Stimulated activated naive B cell treated with anti-CD40 and anti-IgM and Interleukin-4, amounts not matched to agents 10 μg/mL and 1 μg/mL and 100 μg/mL, for 72 hours (primary cell): ENCODE measurements at regions not wholly inside any gene's neighbourhood (a gene's known extent, or its start where the extent isn't known, plus 50 kb on each side); places are given as distances from the start of the nearest gene placed in this dataset.

Experiments used
- ATAC-seq, 2 donors: fragments of 150-1000 bp; cut with Tn5 transposase; replicated peaks; 2 replicates each; pipeline ENCODE4 v1.10.0; 2021; ENCODE audit warnings: moderate library complexity in 1 of 2
- DNase-seq: peaks from one replicate; pipeline ENCODE4 v3.0.0; 2021
- H3K27ac Mint-ChIP-seq: one replicate; pipeline ENCODE4 v1.8.0; 2022; ENCODE audit warnings: mild to moderate bottlenecking, mixed read lengths
- H3K27me3 Mint-ChIP-seq, 2 donors: one replicate each; pipeline ENCODE4 v1.8.0; 2022; ENCODE audit warnings: mixed read lengths in 2 of 2
- H3K36me3 Mint-ChIP-seq, 2 donors: one replicate each; pipeline ENCODE4 v1.8.0; 2022; ENCODE audit warnings: mixed read lengths in 2 of 2, mild to moderate bottlenecking in 1 of 2
- H3K4me1 Mint-ChIP-seq, 2 donors: one replicate each; pipeline ENCODE4 v1.8.0; 2022; ENCODE audit warnings: mixed read lengths in 2 of 2, mild to moderate bottlenecking in 1 of 2
- H3K4me3 Mint-ChIP-seq, 2 donors: one replicate each; pipeline ENCODE4 v1.8.0; 2022; ENCODE audit warnings: mild to moderate bottlenecking in 2 of 2, mixed read lengths in 2 of 2, moderate library complexity in 1 of 2
- H3K9me3 Mint-ChIP-seq, 2 donors: one replicate each; pipeline ENCODE4 v1.8.0; 2022; ENCODE audit warnings: mixed read lengths in 2 of 2, mild to moderate bottlenecking in 1 of 2

GRCh38 chr3:68428495-68428894, 503.9 kb downstream of the TAFA4 start:
- H3K27ac Mint-ChIP-seq = no peak overlapping the region
- no peaks in the 10 kb centered on the region for H3K27me3 Mint-ChIP-seq
- H3K9me3 Mint-ChIP-seq = peaks cover 0 to 3% of the 10 kb centered on the region in 2 donors
- no peak for ATAC-seq
- no peak overlapping the region for H3K4me3 Mint-ChIP-seq
- no peaks in the 10 kb centered on the region for H3K4me1 Mint-ChIP-seq
- H3K36me3 Mint-ChIP-seq = no peaks in the 10 kb centered on the region
- no peak for DNase-seq

GRCh38 chr3:68424796-68425460, 507.4 kb downstream of the TAFA4 start:
- no peaks in the 10 kb centered on the region for H3K4me1 Mint-ChIP-seq
- peaks cover 0 to 1% of the 10 kb centered on the region in 2 donors for H3K9me3 Mint-ChIP-seq
- no peaks in the 10 kb centered on the region for H3K36me3 Mint-ChIP-seq
- ATAC-seq (no peak), DNase-seq (no peak)
- no peak overlapping the region for H3K4me3 Mint-ChIP-seq
- no peak overlapping the region for H3K27ac Mint-ChIP-seq
- H3K27me3 Mint-ChIP-seq = no peaks in the 10 kb centered on the region

- Mint-ChIP-seq H3K27ac (no peak overlapping the region), H3K4me1 (no peaks in the 10 kb centered on the region), H3K27me3 (no peaks in the 10 kb centered on the region), H3K36me3 (no peaks in the 10 kb centered on the region), H3K4me3 (no peak overlapping the region), H3K9me3 (peaks cover 6 to 7% of the 10 kb centered on the region in 2 donors)
- DNase-seq (no peak), ATAC-seq (no peak)
These were observed 523.7 kb downstream of the TAFA4 start for GRCh38 chr3:68408626-68409025.

GRCh38 chr3:68403741-68404140, 528.6 kb downstream of the TAFA4 start:
- H3K4me1 Mint-ChIP-seq = no peaks in the 10 kb centered on the region
- H3K27ac Mint-ChIP-seq = no peak overlapping the region
- DNase-seq (no peak), ATAC-seq (no peak)
- H3K27me3 Mint-ChIP-seq = no peaks in the 10 kb centered on the region
- no peaks in the 10 kb centered on the region for H3K36me3 Mint-ChIP-seq
- H3K4me3 Mint-ChIP-seq = no peak overlapping the region
- H3K9me3 Mint-ChIP-seq = peaks cover 4 to 9% of the 10 kb centered on the region in 2 donors

- H3K4me3 Mint-ChIP-seq = no peak overlapping the region
- DNase-seq (no peak), ATAC-seq (no peak)
- no peaks in the 10 kb centered on the region for H3K27me3 Mint-ChIP-seq
- peaks cover 6 to 9% of the 10 kb centered on the region in 2 donors for H3K9me3 Mint-ChIP-seq
- H3K4me1 Mint-ChIP-seq = no peaks in the 10 kb centered on the region
- no peaks in the 10 kb centered on the region for H3K36me3 Mint-ChIP-seq
- no peak overlapping the region for H3K27ac Mint-ChIP-seq
These were observed 530.0 kb downstream of the TAFA4 start for GRCh38 chr3:68402235-68402918.

- Mint-ChIP-seq H3K27me3 (no peaks in the 10 kb centered on the region), H3K9me3 (peaks cover 29 to 32% of the 10 kb centered on the region in 2 donors), H3K27ac (no peak overlapping the region)
These were observed 553.7 kb downstream of the TAFA4 start for GRCh38 chr3:68378631-68379030.

GRCh38 chr3:68373727-68374126, 558.6 kb downstream of the TAFA4 start:
- H3K27ac Mint-ChIP-seq = no peak overlapping the region
- no peak overlapping the region for H3K4me3 Mint-ChIP-seq
- ATAC-seq (no peak), DNase-seq (no peak)
- no peaks in the 10 kb centered on the region for H3K4me1 Mint-ChIP-seq
- no peaks in the 10 kb centered on the region for H3K36me3 Mint-ChIP-seq
- peaks cover 11 to 20% of the 10 kb centered on the region in 2 donors for H3K9me3 Mint-ChIP-seq
- H3K27me3 Mint-ChIP-seq = no peaks in the 10 kb centered on the region

More at GRCh38 chr3:68378631-68379030, 553.7 kb downstream of the TAFA4 start:
- ATAC-seq = no peak
- Mint-ChIP-seq H3K36me3 (no peaks in the 10 kb centered on the region), H3K4me3 (no peak overlapping the region), H3K4me1 (no peaks in the 10 kb centered on the region)
- DNase-seq = no peak

- Mint-ChIP-seq H3K9me3 (peaks cover 0 to 2% of the 10 kb centered on the region in 2 donors), H3K4me1 (no peaks in the 10 kb centered on the region), H3K4me3 (no peak overlapping the region), H3K36me3 (no peaks in the 10 kb centered on the region), H3K27me3 (no peaks in the 10 kb centered on the region), H3K27ac (no peak overlapping the region)
- DNase-seq (no peak), ATAC-seq (no peak)
These were observed 568.6 kb downstream of the TAFA4 start for GRCh38 chr3:68363796-68364195.

GRCh38 chr3:68360492-68360891, 571.9 kb downstream of the TAFA4 start:
- Mint-ChIP-seq H3K27ac (no peak overlapping the region), H3K9me3 (peaks cover 1 to 3% of the 10 kb centered on the region in 2 donors), H3K4me3 (no peak overlapping the region), H3K36me3 (no peaks in the 10 kb centered on the region), H3K4me1 (no peaks in the 10 kb centered on the region), H3K27me3 (no peaks in the 10 kb centered on the region)
- ATAC-seq (no peak), DNase-seq (no peak)

- no peaks in the 10 kb centered on the region for H3K9me3 Mint-ChIP-seq
- no peaks in the 10 kb centered on the region for H3K4me1 Mint-ChIP-seq
- H3K27me3 Mint-ChIP-seq = no peaks in the 10 kb centered on the region
- H3K4me3 Mint-ChIP-seq = no peak overlapping the region
- no peak overlapping the region for H3K27ac Mint-ChIP-seq
- ATAC-seq (no peak), DNase-seq (no peak)
- no peaks in the 10 kb centered on the region for H3K36me3 Mint-ChIP-seq
These were observed 586.6 kb downstream of the TAFA4 start for GRCh38 chr3:68345781-68346180.

- no peaks in the 10 kb centered on the region for H3K27me3 Mint-ChIP-seq
- H3K36me3 Mint-ChIP-seq = no peaks in the 10 kb centered on the region
- no peak overlapping the region for H3K4me3 Mint-ChIP-seq
- H3K27ac Mint-ChIP-seq = no peak overlapping the region
- no peak for DNase-seq
- H3K4me1 Mint-ChIP-seq = no peaks in the 10 kb centered on the region
- ATAC-seq = no peak
- H3K9me3 Mint-ChIP-seq = no peaks in the 10 kb centered on the region
These were observed 589.9 kb downstream of the TAFA4 start for GRCh38 chr3:68342426-68342825.

GRCh38 chr3:68336042-68336441, 596.3 kb downstream of the TAFA4 start:
- Mint-ChIP-seq H3K4me3 (no peak overlapping the region), H3K9me3 (no peaks in the 10 kb centered on the region), H3K27me3 (no peaks in the 10 kb centered on the region), H3K27ac (no peak overlapping the region), H3K36me3 (no peaks in the 10 kb centered on the region), H3K4me1 (no peaks in the 10 kb centered on the region)
- DNase-seq (no peak), ATAC-seq (no peak)

GRCh38 chr3:68334367-68334986, 597.9 kb downstream of the TAFA4 start:
- Mint-ChIP-seq H3K4me1 (no peaks in the 10 kb centered on the region), H3K27ac (no peak overlapping the region), H3K36me3 (no peaks in the 10 kb centered on the region), H3K4me3 (no peak overlapping the region), H3K27me3 (no peaks in the 10 kb centered on the region), H3K9me3 (peaks cover 0 to under 1% of the 10 kb centered on the region in 2 donors)
- DNase-seq = no peak
- no peak for ATAC-seq

GRCh38 chr3:68328049-68328448, 604.3 kb downstream of the TAFA4 start:
- no peak for DNase-seq
- no peak overlapping the region for H3K27ac Mint-ChIP-seq
- no peaks in the 10 kb centered on the region for H3K36me3 Mint-ChIP-seq
- H3K4me1 Mint-ChIP-seq = no peaks in the 10 kb centered on the region
- peaks cover 0 to 2% of the 10 kb centered on the region in 2 donors for H3K9me3 Mint-ChIP-seq
- ATAC-seq = no peak
- H3K4me3 Mint-ChIP-seq = no peak overlapping the region
- H3K27me3 Mint-ChIP-seq = no peaks in the 10 kb centered on the region

GRCh38 chr3:68315964-68316363, 616.4 kb downstream of the TAFA4 start:
- no peaks in the 10 kb centered on the region for H3K4me1 Mint-ChIP-seq
- no peak overlapping the region for H3K27ac Mint-ChIP-seq
- ATAC-seq (no peak), DNase-seq (no peak)
- no peak overlapping the region for H3K4me3 Mint-ChIP-seq
- no peaks in the 10 kb centered on the region for H3K36me3 Mint-ChIP-seq
- H3K9me3 Mint-ChIP-seq = peaks cover 4 to 13% of the 10 kb centered on the region in 2 donors
- H3K27me3 Mint-ChIP-seq = no peaks in the 10 kb centered on the region
